Large intestine (tissue), 3 donors: ENCODE measurements at regions not wholly inside any gene's neighbourhood (a gene's known extent, or its start where the extent isn't known, plus 50 kb on each side); places are given as distances from the start of the nearest gene placed in this dataset.
A peak's percentile ranks its signal among the peaks of the same experiment; 100 is the strongest.

Experiments used
- DNase-seq, 2 donors: peaks; one replicate each; pipeline versions ENCODE4 v3.0.0 to v3.0.0-alpha.2; 2013
- H3K27ac ChIP-seq: one replicate; pipeline ENCODE4 v1.5.1; 2013; ENCODE audit warnings: low read length
- H3K27me3 ChIP-seq: 2 replicates; pipeline ENCODE4 v1.6.1; 2013; ENCODE audit warnings: low read length; ENCODE audit not compliant: control insufficient read depth, insufficient read depth
- H3K36me3 ChIP-seq: 2 replicates; pipeline ENCODE4 v1.6.1; 2013; ENCODE audit warnings: low read length; ENCODE audit not compliant: control insufficient read depth, insufficient read depth
- H3K4me1 ChIP-seq: one replicate; pipeline ENCODE4 v1.6.1; 2013; ENCODE audit warnings: low read length; ENCODE audit not compliant: control insufficient read depth, insufficient read depth
- H3K4me3 ChIP-seq: one replicate; pipeline ENCODE4 v1.5.1; 2013; ENCODE audit warnings: low read length
- H3K9me3 ChIP-seq: one replicate; pipeline ENCODE4 v1.6.1; 2013; ENCODE audit warnings: mild to moderate bottlenecking, low read depth, low read length, moderate library complexity; ENCODE audit not compliant: control insufficient read depth
- WGBS: methylation state at CpG from one replicate; pipeline ENCODE4 v1.1.5; 2013; ENCODE audit warnings: low lambda C conversion rate; ENCODE audit not compliant: insufficient coverage; 5-methylcytosine and 5-hydroxymethylcytosine counted together

DNA sequence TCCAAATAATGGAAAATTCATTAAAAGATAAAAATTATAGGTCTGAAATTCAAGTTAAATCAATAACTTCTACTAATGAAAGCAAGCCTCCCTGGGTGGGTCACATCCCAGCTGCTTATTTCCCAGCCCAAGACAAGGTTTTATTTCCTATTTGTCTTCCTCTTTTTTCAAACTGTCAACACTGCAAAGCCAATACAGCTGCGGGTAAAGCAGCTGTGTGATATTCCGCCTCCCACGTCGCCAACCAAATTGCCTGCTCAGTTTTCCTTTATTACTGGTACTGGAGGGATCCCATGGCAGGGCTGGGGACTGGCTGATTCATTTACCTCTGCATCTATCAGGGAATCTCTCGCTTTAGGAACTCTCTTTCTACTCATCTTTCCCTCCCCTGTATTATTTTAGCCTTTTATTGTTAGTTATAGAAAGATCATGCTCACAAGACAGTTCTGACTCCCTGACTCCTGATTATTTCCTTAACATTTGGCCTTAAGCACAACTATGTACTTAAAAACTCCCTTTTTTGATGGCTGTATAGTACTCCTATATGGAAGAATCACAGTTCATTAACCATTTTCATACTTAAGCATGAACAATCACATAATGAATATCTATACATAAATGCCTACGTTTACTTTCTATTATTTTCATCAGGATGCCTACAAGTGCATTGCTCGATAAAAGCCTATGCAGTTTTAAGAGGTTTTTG lies 253.1 kb downstream of the CDCA7 start:
- Histone ChIP-seq H3K4me3 (no peak overlapping the region), H3K36me3 (no peaks in the 10 kb centered on the region), H3K27ac (no peak overlapping the region), H3K27me3 (no peaks in the 10 kb centered on the region), H3K4me1 (no peaks in the 10 kb centered on the region), H3K9me3 (no peaks in the 10 kb centered on the region)
- peak in 1 of 2 donors; percentile 6 for DNase-seq
- 40% methylated on average over 1 of the region's 7 CpGs for WGBS

DNA sequence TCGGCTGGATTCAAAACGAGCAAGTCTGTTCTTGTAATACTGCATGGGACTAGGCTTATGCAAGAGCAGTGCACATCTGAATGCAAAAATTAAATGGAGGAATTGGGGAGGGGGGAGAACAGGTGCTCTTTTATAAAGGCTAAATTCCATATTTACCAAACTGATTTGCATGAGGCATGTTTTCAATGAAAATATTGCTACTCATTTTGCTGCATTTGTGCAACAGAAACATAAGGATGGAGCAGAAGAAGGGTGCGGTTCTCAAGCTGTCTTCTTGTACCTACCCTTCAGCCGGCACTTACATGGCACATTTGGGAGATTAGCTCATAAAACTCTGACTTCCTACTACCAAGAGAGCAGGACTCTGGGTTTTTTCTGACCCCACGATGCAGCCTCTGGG lies 256.4 kb downstream of the CDCA7 start:
- DNase-seq: no peak
- Histone ChIP-seq H3K4me1 (no peaks in the 10 kb centered on the region), H3K9me3 (no peaks in the 10 kb centered on the region), H3K4me3 (no peak overlapping the region), H3K27me3 (no peaks in the 10 kb centered on the region), H3K27ac (no peak overlapping the region), H3K36me3 (no peaks in the 10 kb centered on the region)
- WGBS: 80% methylated on average over 2 of the region's 5 CpGs

- Histone ChIP-seq H3K9me3 (no peaks in the 10 kb centered on the region), H3K36me3 (no peaks in the 10 kb centered on the region), H3K27ac (no peak overlapping the region), H3K4me3 (no peak overlapping the region), H3K4me1 (no peaks in the 10 kb centered on the region), H3K27me3 (no peaks in the 10 kb centered on the region)
- 100% methylated on average over 1 of the region's 3 CpGs for WGBS
- DNase-seq: no peak
These were observed 257.7 kb downstream of the CDCA7 start for GRCh38 chr2:173612354-173612753.

DNA sequence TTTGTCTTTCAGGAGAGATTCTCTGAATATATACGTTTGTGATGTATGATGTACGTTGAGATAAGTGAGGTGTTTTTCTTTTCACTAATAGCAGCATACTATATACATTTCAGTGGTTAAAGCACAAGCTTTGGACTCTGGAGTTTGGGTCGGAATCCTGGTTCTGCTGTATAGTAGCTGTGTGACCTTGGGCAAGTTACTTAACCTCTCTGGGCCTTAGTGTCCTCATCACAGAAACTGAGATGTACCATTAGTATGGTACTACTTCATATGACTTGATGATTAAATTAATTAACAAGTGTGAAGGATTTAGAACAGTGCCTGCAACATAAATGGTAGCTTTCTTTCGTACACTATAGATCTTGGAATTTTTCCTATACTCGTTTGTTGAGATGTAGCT lies 258.7 kb downstream of the CDCA7 start:
- no peak overlapping the region for H3K27ac ChIP-seq
- H3K36me3 ChIP-seq: no peaks in the 10 kb centered on the region
- H3K27me3 ChIP-seq: no peaks in the 10 kb centered on the region
- H3K4me1 ChIP-seq: no peaks in the 10 kb centered on the region
- H3K4me3 ChIP-seq: no peak overlapping the region
- 100% methylated on average over 1 of the region's 5 CpGs for WGBS
- DNase-seq: no peak
- no peaks in the 10 kb centered on the region for H3K9me3 ChIP-seq

- H3K27me3 ChIP-seq: no peaks in the 10 kb centered on the region
- no CpG with 5 or more reads among the region's 5 CpGs for WGBS
- H3K9me3 ChIP-seq: no peaks in the 10 kb centered on the region
- no peak overlapping the region for H3K27ac ChIP-seq
- H3K36me3 ChIP-seq: no peaks in the 10 kb centered on the region
- DNase-seq: peak in 1 of 2 donors; percentile 22
- no peaks in the 10 kb centered on the region for H3K4me1 ChIP-seq
- H3K4me3 ChIP-seq: no peak overlapping the region
These were observed 259.7 kb downstream of the CDCA7 start for GRCh38 chr2:173614265-173614930.

GRCh38 chr2:173623438-173624319 lies 269.0 kb downstream of the CDCA7 start:
- no peaks in the 10 kb centered on the region for H3K36me3 ChIP-seq
- H3K4me1 ChIP-seq: no peaks in the 10 kb centered on the region
- DNase-seq: no peak
- WGBS: no CpG with 5 or more reads among the region's 13 CpGs
- no peaks in the 10 kb centered on the region for H3K9me3 ChIP-seq
- H3K27me3 ChIP-seq: no peaks in the 10 kb centered on the region
- no peak overlapping the region for H3K4me3 ChIP-seq
- no peak overlapping the region for H3K27ac ChIP-seq

DNA sequence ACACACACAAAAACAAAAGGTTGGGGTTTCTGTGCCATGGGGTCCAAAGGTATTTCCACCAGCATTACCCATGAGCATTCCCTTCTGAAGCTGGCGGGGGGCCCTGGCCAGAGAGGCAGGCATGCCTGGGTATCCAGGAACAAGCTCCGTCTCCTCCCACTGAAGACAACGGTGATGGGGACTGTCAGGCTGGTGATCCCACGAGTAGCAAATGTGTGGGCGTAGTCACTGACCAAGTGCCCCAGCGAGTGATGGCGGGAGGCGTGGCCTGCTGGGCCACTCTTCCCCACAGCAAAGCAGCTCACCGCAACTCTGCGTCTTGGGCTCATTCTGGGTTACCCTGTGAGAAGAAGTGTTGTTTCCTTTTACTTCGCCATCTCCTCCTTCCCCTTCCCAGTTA lies 270.6 kb downstream of the CDCA7 start:
- no CpG with 5 or more reads among the region's 11 CpGs for WGBS

DNA sequence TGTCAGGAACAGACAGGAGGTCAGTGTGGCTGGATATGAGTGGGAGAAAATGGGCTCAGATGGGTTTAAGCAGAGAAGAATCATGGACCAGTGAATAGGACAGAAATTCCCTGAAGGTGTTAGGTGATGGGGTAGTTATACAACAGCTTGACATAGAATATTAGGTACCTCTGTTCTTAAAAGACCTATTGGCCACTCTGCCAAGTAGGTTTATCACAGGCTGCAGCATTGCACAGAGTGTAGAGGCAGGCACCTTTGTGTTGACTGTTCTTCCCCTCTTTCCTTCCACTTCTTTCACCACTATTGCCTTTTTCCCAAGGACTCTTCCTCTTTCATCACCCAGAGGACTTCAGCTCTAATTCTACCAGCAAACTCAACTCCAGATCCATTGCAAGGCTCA lies 274.4 kb downstream of the CDCA7 start:
- no peaks in the 10 kb centered on the region for H3K27me3 ChIP-seq
- no peak overlapping the region for H3K4me3 ChIP-seq
- no peaks in the 10 kb centered on the region for H3K36me3 ChIP-seq
- no peak overlapping the region for H3K27ac ChIP-seq
- H3K4me1 ChIP-seq: no peaks in the 10 kb centered on the region
- DNase-seq: no peak
- no peaks in the 10 kb centered on the region for H3K9me3 ChIP-seq

More for the DNA sequence above, 270.6 kb downstream of the CDCA7 start:
- no peaks in the 10 kb centered on the region for H3K9me3 ChIP-seq
- DNase-seq: no peak
- H3K4me3 ChIP-seq: no peak overlapping the region
- no peak overlapping the region for H3K27ac ChIP-seq
- H3K4me1 ChIP-seq: no peaks in the 10 kb centered on the region
- H3K36me3 ChIP-seq: no peaks in the 10 kb centered on the region
- no peaks in the 10 kb centered on the region for H3K27me3 ChIP-seq

- WGBS: 100% methylated on average over 2 of the region's 9 CpGs
- Histone ChIP-seq H3K27me3 (no peaks in the 10 kb centered on the region), H3K27ac (no peak overlapping the region), H3K4me3 (no peak overlapping the region), H3K36me3 (no peaks in the 10 kb centered on the region), H3K9me3 (no peaks in the 10 kb centered on the region), H3K4me1 (no peaks in the 10 kb centered on the region)
- DNase-seq: no peak
These were observed 275.9 kb downstream of the CDCA7 start for GRCh38 chr2:173630425-173631126.

GRCh38 chr2:173631127-173631460 lies 276.4 kb downstream of the CDCA7 start:
- peak; percentile 12 to 20 for DNase-seq
- Histone ChIP-seq H3K4me1 (no peaks in the 10 kb centered on the region), H3K4me3 (no peak overlapping the region), H3K27ac (no peak overlapping the region), H3K36me3 (no peaks in the 10 kb centered on the region), H3K9me3 (no peaks in the 10 kb centered on the region), H3K27me3 (no peaks in the 10 kb centered on the region)
- 0% methylated on average over 1 of the region's 4 CpGs for WGBS
